Transverse colon (tissue), 4 donors: ENCODE measurements at regions not wholly inside any gene's neighbourhood (a gene's known extent, or its start where the extent isn't known, plus 50 kb on each side); places are given as distances from the start of the nearest gene placed in this dataset.

Experiments used
- EP300 ChIP-seq: sonication (generic); formaldehyde crosslinking; IDR thresholded peaks from one replicate; pipeline ENCODE4 v1.6.1; 2017; ENCODE audit warnings: antibody characterized with exemption, low read depth
- POLR2A ChIP-seq: fragments of 450-650 bp; IDR thresholded peaks from one replicate; pipeline ENCODE4 v1.6.1; 2016; ENCODE audit warnings: antibody characterized with exemption, mild to moderate bottlenecking, moderate library complexity
- POLR2AphosphoS5 ChIP-seq, 3 donors: sonication (generic); formaldehyde crosslinking; IDR thresholded peaks; one replicate each; pipeline ENCODE4 v1.6.1; 2016; ENCODE audit warnings: antibody characterized with exemption in 3 of 3
- TF ChIP-seq, protein P1 (sequence below), 5 experiments: fragments of 200-600 bp in 3 of 5; fragments of 450-650 bp in 2 of 5; sonication (generic) in 3 of 5; IDR thresholded peaks; 1 replicate in 2 of 5; 2 replicates in 3 of 5; pipeline ENCODE4 v1.5.1; 2016 to 2017; ENCODE audit warnings: antibody characterized with exemption in 5 of 5, inconsistent platforms in 3 of 5, mild to moderate bottlenecking in 2 of 5, moderate library complexity in 1 of 5

DNA sequence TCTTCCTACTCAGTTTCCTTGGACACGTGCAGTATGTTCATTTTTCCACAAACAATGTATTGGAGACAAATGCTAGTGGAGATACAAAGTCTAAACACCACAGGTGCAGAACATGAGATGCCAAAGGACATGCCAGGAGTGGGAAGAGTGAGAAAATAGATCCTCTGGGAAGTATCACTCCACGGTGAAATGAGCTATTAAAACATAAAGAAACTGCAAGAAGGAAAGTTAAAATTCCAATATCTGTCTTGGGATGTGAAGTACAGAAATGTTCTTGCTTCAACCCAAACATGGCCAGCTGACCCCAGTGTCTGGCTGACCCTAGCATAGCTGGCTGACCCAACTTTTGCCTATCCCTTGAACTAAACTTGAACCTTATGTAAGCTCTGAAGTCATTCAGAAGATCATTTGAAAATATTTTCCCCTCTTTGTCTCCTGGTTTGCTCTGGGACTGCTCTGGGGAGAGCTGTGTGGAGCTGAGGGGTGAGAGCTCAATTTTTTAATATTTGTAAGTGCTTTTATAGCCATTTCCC, 59.5 kb downstream of the FZD1 start:
- TF ChIP-seq, protein P1, sequence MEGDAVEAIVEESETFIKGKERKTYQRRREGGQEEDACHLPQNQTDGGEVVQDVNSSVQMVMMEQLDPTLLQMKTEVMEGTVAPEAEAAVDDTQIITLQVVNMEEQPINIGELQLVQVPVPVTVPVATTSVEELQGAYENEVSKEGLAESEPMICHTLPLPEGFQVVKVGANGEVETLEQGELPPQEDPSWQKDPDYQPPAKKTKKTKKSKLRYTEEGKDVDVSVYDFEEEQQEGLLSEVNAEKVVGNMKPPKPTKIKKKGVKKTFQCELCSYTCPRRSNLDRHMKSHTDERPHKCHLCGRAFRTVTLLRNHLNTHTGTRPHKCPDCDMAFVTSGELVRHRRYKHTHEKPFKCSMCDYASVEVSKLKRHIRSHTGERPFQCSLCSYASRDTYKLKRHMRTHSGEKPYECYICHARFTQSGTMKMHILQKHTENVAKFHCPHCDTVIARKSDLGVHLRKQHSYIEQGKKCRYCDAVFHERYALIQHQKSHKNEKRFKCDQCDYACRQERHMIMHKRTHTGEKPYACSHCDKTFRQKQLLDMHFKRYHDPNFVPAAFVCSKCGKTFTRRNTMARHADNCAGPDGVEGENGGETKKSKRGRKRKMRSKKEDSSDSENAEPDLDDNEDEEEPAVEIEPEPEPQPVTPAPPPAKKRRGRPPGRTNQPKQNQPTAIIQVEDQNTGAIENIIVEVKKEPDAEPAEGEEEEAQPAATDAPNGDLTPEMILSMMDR (IDR thresholded peaks at IDR 0.05), result no peak
- TF ChIP-seq EP300 (no peak), POLR2A (no peak), POLR2AphosphoS5 (IDR thresholded peaks at IDR 0.05) (no peak)
